Activated CD4-positive, alpha-beta T cell treated with anti-CD3 and anti-CD28 coated beads, Interleukin-2, Interleukin-4, amounts not matched to agents 100 ng/mL and 50 ng/mL, durations not matched to agents 16 hours and 8 hours (primary cell): ENCODE measurements at regions not wholly inside any gene's neighbourhood (a gene's known extent, or its start where the extent isn't known, plus 50 kb on each side); places are given as distances from the start of the nearest gene placed in this dataset.

Source experiments
- DNase-seq: peaks from one replicate; pipeline ENCODE4 v3.0.0-alpha.2; 2020; ENCODE audit warnings: low spot score

GRCh38 chr1:194273660-194274059, 1087.2 kb upstream of the B3GALT2 start:
- DNase-seq, result no peak

DNA sequence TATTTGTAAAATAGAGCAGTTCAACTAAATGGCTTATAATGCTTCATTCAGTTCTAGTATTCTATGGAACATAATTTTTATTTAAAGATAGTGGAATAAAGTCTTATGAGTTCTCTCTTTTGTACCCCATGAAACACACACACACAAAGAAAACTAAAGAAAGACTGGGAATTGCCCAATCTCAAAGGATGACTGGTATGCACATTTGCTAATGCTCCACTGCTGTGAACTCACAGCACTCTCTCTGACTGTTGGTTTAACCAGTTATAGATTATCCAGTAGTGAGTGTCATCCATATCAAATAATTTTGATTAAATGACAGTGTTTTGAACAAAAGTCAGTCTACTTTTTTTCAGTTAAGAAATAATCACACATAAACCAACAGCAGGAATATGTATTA, 1082.4 kb upstream of the B3GALT2 start:
- DNase-seq, result no peak

- no peak for DNase-seq
Observed at GRCh38 chr1:194267021-194267420, 1080.6 kb upstream of the B3GALT2 start.

DNA sequence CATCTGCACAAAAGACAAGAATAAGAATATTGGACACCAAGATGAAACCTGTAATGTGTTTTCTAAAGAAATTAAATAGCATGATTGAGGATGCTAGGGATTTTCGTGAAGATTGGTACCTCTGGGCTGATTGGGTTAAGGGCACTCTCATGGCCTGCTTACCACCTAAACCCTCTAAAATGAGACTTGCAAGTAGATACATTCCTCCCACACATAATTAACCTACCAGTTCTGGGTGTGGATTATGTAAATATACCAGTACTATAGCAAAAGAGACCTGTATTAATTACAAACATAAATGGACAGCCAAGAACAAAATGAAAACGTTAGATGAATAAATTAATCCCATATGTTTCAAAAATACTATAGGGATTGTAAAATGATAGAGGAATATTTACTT, 1069.6 kb upstream of the B3GALT2 start:
- DNase-seq, result no peak

DNA sequence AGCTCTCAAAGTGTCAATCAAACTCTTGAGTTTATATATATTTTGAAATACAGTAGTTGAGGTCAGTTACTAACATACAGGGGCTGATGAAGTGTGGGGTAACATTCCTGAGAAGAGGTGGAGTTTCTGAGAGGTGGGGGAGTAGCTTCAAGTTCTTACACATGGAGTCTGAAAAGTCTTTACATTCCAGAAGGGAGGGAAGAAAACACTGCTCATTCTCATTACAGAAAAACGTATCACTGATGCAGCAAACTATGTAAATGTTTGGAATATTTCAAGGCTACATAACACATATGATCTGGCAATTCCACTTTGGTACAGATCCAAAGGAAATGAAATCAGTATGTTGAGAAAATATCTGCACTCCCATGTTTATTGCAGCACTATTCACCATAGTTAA, 1065.8 kb upstream of the B3GALT2 start:
- no peak for DNase-seq

DNA sequence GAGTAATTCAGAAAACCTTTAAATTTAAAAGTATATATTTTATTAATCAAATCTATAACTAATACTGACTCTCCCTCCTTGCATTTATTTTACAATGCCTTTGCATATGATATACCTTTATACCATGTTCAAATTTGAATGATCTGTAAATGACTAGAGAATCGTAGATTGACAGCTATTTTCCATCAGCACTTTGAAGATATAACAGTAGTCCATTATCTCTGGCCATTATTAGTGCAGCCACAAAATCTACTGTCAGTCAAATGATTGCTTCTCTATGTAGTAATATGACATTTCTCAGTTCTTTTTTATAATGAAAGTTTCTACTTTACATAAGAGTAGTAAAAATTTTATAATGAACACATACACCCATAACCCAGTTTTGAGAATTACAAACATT, 1054.8 kb upstream of the B3GALT2 start:
- no peak for DNase-seq

- no peak for DNase-seq
Observed at GRCh38 chr1:194233069-194233468, 1046.7 kb upstream of the B3GALT2 start.

DNA sequence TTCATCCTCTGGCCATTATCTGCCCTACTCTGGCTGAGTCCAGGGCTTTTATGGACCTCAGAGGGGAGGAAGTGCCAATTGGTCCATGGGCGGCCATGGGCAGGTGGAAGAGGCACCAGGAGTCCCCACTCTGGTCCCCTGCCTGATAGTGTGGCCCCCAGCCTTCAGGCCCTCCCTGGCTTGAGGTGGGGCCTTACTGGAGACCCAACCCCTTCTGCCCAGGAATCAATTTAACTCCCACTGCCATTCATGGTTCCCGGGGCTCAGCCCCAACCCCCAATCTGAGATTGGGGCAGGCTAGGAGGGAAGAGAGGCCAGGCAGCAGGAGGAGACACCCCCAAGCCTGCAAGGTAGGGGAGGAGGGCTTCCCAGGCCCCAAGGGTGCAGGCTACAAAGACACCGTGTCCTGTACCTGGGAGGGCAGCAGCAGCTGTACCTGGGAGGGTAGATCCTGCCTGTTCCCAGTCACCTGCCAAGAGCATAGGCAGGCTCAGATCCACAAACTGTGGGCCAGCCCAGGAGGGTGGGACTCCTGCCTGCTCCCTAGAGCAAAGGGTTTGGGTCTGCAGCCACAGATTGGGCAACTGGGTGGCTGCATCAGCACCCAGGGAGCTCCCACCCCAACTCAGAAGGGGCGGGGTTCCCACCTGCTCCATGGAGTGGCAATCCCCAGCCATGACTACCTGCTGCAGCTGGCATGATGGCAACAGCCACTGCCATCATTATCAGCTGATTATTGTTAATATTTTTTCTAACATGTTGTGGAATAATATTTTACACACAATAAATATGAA, 1044.1 kb upstream of the B3GALT2 start:
- DNase-seq, result no peak

- no peak for DNase-seq
Observed at GRCh38 chr1:194228427-194228826, 1042.0 kb upstream of the B3GALT2 start.

DNA sequence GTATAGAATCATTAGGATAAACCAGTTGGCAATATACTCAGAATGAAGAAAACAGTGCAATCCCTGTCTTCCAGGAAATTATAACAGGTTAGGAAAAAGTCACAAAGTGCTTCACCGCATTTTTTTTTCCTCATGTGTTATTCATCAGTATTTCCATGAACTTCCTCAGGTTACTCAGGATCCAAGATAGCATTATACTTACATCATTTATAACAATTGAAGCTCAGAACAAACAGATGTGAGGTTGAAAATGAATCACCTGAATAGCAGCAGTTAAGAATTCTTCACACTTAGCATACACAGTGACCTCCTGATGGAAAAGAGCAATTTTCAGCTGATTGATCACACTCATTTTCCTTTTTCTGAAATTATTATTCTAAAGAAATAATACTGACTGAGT, 1040.7 kb upstream of the B3GALT2 start:
- no peak for DNase-seq

DNA sequence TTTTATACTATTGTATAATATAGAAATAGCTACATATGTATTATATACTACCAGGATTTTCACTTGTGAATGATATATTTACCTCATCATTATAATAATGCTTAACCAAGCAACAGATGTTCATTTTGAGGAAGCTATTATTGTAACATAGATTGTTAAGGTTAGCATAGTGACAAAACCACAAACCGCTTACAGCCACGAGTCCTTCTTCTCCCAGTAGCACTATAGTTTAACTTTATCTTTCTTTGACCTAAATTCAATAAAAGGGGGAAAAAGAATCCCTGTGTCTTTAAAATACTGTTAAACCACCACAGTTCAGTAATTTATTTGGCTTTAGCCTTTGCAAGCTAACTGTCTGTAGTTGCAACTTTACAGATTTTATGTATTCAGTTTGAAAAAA, 1039.4 kb upstream of the B3GALT2 start:
- DNase-seq, result peak; percentile 6

- DNase-seq, result no peak
Observed at GRCh38 chr1:194223596-194223995, 1037.2 kb upstream of the B3GALT2 start.

DNA sequence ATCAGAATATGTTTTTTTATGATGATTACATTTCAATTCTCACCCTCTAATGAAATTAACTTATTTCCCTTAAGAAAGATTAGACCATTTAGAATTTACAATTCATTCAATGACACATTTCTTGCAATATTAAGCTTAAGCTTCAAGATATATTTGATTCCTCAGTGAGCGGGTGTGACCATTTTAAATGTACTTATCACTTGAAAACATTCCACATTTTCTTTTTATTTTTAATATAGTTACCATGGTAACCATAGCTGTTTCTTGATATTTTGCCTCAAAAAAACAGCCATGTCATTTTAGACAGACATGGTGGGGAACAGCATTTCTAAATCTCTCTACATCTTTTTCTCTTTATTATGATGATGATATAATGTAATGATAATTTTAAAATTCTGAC, 1029.0 kb upstream of the B3GALT2 start:
- DNase-seq, result no peak

DNA sequence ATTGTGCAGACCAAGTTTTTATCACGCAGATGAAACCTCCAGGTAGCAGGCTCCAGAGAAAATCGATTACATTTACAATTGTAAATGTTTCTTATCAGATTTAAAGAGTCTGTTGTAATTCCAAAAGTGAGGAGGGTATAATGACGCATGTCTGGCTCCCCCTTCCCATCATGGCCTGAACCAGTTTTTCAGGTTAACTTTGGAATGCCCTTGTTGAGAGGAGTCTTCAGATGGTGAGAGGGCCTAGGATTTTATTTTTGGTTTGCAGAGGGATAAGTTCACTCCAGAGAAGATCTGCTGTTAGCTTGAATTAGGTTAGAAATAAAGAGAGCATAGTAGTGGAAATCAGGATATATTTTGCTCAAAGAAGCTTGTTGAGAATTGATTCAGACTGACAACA, 1028.3 kb upstream of the B3GALT2 start:
- DNase-seq, result no peak

DNA sequence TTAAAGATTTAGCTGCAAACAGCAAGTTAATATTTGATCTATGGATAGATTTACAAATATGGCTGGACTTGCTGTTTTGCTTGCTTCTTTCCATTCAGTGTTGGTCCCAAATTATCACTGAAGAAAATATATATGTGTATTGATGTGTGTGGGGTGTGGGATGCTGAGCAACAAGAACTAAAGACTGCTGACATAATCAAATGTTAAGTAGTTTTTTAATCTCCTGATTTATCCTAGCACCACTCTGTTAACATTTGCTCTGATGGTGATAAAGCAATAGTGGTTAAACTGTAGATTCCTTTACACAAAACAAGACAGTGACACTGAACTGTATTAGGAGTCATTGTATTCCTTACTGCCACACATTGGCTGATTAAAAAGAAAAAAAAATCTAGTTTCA, 1023.5 kb upstream of the B3GALT2 start:
- DNase-seq, result no peak

- DNase-seq, result no peak
Observed at GRCh38 chr1:194208674-194209073, 1022.3 kb upstream of the B3GALT2 start.

GRCh38 chr1:194196562-194196961, 1010.1 kb upstream of the B3GALT2 start:
- no peak for DNase-seq

DNA sequence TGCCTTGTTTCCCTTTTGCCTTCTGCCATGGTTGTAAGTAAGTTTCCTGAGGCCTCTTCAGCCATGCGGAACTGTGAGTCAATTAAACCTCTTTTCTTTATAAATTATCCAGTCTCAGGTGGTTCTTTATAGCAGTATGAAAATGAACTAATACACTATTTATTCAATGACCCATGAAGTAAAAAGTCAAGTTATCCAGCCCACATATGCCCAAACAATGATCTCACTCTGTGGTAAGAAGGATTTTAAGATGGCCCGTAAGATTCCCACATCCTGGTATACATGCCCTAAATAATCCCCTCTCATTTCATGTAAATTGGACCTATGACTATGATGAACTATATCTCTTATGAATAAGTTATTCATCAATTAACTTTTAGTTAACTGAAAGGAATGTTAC, 1008.3 kb upstream of the B3GALT2 start:
- DNase-seq, result no peak

GRCh38 chr1:194184974-194185373, 998.6 kb upstream of the B3GALT2 start:
- no peak for DNase-seq

DNA sequence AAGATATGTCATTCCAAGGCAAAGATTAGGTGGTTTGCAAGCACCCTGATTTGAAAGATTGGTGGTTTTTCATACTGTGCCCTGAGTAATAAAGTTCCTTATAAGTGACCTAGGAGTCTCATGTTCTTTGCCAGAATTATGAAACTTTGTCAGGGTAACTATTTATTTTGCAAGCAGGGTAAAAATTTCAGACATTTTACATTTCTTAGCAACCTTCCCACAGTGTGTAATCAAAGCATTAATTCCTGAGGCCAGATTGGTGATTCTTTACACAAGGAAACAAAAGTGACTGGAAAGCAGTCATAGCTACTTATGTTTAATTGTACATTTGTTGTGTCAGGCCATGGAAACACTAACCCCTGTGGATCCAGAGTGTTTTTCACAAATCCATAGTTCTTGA, 998.0 kb upstream of the B3GALT2 start:
- DNase-seq, result no peak

DNA sequence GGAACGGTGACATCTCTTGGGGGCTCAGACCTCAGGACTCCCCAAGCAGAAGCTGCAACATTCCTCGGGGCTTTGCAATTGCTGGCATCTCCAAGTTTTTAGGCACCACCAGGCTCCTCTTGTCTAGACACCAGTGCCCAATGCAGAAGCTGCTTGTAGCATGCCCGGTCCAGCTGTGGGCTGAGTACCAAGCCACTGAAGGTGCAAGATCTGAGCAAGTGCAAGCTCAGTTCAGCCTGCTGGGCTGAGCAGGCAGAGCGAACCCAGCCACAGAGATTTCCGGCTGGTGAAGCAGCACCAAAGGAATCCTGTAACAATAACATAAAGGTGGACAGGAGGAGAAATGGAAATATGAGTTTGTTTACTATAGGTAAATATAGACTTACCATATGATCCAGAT, 995.4 kb upstream of the B3GALT2 start:
- no peak for DNase-seq

DNA sequence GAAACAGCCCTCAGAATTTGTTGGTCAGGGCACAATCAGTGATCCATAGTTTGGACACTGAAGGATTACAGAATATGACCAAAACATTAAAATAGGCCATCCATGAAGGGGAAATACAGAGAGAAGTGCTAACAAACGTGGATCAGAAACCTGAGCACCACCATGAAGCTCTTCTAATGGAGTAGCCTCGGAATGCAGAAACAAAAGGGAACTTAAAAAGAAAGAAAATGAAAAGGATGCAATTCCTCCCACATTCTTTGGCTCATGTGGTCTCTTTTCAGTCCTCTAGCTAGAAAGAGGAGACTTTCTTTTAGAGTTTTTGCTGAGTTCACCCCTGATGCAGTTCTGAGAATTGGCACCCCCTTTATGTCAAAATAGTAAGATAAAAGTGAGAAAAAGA, 989.8 kb upstream of the B3GALT2 start:
- no peak for DNase-seq

- DNase-seq, result no peak
Observed at GRCh38 chr1:194175251-194175650, 988.8 kb upstream of the B3GALT2 start.

DNA sequence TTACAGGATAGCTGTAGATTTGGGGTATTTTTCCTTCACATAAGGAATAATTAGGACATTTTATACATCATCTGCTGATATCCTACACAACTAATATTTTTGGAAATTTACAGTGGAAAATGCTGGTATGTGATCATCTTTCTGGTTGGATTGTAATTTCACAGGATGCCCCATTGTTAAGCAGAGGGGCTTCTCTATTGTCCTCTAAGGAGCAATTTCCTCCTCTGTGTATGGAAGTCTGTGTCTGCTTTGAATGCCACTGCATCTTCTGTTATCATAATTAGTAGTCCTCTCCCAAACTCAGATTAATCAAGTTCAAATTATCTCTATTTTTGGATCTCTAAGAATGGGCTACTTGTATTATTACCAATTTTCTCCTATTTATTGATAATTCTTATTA, 988.1 kb upstream of the B3GALT2 start:
- no peak for DNase-seq

DNA sequence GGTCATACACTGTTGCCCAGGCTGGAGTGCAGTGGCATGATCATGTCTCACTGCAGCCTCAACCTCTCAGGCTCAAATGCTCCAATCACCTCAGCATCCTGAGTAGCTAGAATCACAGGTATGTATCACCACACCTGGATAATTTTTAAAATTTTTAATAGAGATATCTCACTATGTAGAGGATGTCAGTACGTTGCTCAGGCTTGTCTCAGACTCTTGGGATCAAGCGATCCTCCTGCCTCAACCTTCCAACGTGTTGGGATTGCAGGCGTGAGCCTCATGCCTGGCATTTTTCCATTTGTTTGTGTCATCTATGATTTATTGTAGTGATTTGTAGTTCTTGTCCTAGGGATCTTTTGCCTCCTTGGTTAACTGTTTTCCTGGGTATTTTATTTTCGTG, 985.2 kb upstream of the B3GALT2 start:
- DNase-seq, result no peak
